WTC11 (cell line): ENCODE measurements at regions not wholly inside any gene's neighbourhood (a gene's known extent, or its start where the extent isn't known, plus 50 kb on each side); places are given as distances from the start of the nearest gene placed in this dataset.

Experiments
- ATF6 ChIP-seq: sonication (generic); formaldehyde crosslinking; IDR thresholded peaks from 2 replicates; pipeline ENCODE4 v1.8.1; 2023; ENCODE audit warnings: mild to moderate bottlenecking, missing genetic modification reagents
- CTCF ChIP-seq: fragments of 200-600 bp; IDR thresholded peaks from 2 replicates; pipeline ENCODE4 v1.8.0; 2022; ENCODE audit warnings: antibody characterized with exemption
- JUN ChIP-seq: sonication (generic); formaldehyde crosslinking; IDR thresholded peaks from 2 replicates; pipeline ENCODE4 v1.8.0; 2023; ENCODE audit warnings: mild to moderate bottlenecking, missing genetic modification reagents
- TF ChIP-seq, protein P1 (sequence below): sonication (generic); formaldehyde crosslinking; IDR thresholded peaks from 2 replicates; pipeline ENCODE4 v1.8.1; 2023; ENCODE audit warnings: mild to moderate bottlenecking, moderate library complexity, missing genetic modification reagents

DNA sequence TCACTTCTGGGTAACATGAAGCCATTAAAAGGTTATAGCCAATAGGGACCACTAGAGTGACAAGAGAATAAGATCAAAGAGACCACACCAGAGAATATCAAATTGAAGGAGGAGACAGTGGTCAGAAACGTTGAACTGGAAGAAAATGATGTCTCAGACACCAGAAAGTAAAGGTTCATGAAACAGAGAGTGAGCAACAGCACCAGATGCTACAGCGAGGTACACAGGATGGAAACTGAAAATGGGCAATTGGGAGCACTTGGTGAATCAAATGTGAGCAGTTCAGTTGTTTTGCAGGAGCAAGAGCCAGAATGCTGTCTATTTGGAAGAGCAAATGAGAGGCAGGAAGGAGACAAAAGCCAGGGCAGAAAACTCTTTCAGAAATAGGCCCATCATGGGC, 162.6 kb downstream of the SS18 start:
- no peak for TF ChIP-seq ATF6 (CRISPR knock-in tag)
- TF ChIP-seq CTCF = no peak
- TF ChIP-seq, protein P1, sequence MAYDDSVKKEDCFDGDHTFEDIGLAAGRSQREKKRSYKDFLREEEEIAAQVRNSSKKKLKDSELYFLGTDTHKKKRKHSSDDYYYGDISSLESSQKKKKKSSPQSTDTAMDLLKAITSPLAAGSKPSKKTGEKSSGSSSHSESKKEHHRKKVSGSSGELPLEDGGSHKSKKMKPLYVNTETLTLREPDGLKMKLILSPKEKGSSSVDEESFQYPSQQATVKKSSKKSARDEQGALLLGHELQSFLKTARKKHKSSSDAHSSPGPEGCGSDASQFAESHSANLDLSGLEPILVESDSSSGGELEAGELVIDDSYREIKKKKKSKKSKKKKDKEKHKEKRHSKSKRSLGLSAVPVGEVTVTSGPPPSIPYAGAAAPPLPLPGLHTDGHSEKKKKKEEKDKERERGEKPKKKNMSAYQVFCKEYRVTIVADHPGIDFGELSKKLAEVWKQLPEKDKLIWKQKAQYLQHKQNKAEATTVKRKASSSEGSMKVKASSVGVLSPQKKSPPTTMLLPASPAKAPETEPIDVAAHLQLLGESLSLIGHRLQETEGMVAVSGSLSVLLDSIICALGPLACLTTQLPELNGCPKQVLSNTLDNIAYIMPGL (CRISPR knock-in tag) = no peak
- TF ChIP-seq JUN (CRISPR knock-in tag) = no peak
